ENCODE measurements at regions not wholly inside any gene's neighbourhood (a gene's known extent, or its start where the extent isn't known, plus 50 kb on each side); places are given as distances from the start of the nearest gene placed in this dataset.

DNA sequence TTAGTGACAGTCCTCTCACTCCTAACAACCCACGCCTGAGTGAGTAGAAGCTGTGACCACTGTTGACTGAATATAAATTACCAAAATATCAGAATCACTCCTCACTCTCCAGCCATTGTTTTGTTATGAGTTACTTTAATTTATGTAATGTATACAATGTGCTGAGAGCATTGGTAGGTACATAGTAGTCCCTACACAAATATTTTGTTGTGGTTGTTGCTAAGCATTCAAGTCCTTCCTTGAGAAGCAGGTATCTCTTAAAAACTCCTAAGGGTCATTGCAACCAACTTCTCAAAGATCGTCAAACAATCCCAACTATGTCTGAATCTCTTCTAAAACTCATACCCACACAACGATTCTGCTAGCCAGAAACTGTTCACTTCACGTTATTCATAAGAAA, 476.8 kb upstream of the TNP1 start:
- DNase-seq (ENCODE audit: low spot score) = no peak

DNA sequence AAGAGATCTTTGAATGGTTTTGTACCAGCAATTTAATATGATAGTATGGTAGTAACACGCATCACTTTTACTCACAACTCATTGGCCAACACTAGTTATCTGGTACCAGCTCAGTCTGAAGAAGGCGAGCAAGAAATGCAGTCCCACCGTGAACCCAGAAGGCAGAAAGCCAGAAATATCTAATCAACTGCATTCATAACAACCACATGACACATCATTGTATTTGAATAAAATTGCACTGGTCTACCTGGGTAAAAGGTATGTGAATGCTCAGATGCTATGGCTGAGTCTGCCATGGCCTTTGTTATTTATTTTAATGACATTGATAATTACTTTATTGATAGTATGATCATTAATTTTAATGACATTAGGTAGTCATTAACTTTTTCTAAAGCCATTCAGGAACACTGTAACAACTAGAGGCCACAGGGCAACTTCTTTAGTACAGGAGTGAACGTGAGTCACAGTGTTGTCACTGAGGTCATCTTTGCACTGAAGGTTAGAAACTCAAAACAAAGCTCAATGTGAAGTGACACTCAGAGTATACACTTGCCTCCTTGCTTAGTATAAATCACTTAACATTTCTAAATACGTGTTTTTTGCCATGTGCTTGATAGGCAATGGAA, 475.6 kb upstream of the TNP1 start:
- DNase-seq (ENCODE audit: low spot score) = no peak

DNA sequence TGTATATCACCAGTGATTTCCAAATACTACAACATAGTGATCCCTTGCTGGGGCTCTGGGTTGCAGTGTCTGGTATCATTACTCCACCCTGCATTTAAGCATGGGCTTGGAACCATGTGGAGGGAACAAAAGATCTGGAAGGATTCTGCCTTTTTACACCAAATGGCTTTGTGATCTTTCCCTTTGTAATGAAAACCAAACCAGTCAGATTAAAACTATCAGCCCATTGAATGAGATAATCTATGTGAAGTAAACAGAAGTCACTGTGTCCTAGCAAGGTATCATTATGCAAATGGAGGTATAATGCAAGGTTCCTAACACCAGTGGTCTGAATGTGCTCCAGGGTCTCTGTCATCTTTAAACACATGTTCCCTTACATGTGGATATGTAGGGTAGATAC, 474.7 kb upstream of the TNP1 start:
- no peak for DNase-seq (ENCODE audit: low spot score)

DNA sequence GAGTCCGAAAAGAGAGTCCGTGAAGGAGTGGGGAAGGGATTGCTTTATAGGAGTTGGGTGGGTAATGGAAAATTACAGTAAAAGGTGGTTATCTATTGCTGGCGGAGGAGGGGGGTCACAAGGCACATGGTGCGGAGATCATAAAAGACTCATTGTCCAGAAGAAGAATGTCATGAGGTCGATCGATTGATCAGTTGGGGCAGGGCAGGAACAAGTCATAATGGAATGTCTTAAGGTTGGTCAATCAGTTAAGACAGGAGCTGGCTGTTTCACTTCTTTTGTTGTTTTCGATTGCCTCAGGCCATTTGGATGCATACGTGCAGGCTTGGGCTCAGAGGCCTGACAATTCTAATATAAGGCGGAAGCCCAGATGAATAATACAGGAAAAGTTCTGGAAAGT, 473.0 kb upstream of the TNP1 start:
- no peak for DNase-seq (ENCODE audit: low spot score)

DNA sequence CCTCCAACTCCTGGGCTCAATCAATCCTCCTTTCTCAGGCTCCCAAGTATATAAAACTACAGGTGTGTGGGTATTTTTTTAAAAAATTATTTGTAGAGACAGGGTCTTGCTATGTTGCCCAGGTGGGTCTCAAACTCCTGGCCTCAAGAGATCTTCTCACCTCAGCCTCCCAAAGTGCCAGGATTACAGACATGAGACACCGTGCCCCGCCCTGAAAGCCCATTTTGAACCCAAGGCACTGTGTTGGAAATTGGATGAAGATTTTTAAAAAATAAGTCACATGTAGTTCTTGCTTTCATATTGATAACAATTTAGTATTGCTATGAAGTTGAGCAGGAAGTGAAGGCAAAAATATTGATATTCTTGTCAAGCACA, 472.5 kb upstream of the TNP1 start:
- no peak for DNase-seq (ENCODE audit: low spot score)

DNA sequence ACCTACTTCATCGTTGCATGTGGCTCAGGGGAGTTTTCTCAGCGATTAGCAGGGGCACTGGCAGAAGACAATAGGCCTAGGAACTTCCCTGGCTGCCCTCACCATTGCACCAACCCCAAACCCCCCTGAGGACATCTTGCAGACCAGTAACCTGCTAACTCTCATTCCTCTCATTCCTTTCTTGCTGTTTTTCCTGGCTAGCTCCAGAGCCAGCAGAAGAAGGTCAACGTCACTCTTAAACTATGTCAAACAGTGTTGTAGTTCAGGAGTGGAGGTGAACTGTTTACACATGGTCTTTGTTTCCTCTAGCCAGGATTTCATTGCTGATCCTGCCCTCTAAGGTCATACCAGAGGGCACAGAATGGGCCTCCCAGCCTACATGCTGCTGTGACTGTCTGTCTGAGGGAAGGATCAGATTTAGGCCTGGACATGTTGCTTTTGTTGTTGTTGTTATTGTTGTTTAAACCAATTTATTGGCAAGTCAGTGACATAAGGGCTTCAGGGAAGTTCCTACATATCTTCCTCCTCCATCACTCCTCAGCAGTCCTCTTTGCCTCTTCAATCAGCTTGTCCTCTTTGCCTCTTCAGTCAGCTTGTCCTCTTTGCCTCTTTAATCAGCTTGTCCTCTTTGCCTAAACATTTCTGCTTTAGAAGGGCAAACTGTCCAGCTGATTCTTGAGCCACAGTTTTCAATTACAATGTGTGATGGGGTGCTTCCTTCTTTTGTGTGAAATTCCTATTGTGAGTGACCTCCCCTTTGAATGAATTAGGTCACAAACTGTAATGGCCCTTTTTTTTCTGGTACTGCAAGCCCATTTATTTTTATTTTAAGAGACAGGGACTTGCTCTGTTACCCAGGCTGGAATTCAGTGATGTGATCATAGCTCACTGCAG, 471.9 kb upstream of the TNP1 start:
- DNase-seq (ENCODE audit: low spot score) = no peak

DNA sequence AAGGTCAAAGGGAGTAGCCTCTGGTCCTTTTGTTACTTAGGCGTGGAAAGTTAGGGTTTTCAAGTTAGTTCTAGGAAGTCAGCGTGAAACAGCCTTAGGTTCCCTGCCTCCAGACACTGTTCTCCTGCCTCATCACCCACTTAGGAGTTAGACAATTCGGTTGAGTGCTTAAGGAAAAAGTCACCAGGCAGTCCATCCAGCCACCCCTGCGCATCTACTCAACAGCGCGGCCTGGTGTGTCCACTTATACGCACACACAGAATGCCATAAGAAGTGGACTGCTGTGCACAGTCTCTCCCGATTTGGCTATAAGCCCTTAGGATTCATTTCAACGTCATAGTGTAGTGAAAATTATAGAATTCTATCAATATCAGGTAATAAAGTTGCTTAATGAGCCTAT, 470.8 kb upstream of the TNP1 start:
- no peak for DNase-seq (ENCODE audit: low spot score)

DNA sequence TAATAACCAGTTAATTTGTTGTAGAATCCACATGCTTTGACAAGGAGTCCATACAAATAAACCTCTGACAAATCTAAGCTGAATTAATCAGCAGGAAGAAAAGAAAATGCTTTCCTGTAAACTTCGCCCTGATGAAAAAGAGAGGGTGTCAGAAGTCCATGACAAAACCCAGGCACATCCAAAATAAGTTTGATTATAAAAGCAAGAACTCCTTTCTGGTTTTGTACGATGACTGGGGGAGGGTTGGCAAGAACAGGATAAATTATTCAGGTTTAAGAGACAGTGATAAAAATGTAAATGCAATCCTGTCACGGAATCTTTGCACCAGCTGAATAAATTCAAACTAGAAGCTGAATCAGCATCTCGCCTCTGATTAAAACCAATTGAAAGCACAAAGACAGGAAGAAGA, 469.2 kb upstream of the TNP1 start:
- no peak for DNase-seq (ENCODE audit: low spot score)

DNA sequence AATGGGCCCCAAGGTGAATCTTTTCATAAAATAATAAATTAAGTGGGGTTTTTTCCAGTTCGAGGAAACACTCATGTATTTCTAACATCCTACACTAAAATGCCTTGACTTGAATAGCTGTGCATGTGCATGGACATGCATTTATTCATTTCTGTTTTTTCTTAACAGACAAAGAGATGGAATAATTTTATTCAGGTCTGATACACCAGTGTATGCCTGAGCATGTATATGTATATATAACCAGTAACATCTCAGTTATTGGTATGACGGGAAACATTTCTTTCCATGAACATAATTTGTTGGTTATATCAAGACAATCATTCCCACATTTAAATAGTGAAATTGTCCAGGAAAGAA, 468.7 kb upstream of the TNP1 start:
- no peak for DNase-seq (ENCODE audit: low spot score)

DNA sequence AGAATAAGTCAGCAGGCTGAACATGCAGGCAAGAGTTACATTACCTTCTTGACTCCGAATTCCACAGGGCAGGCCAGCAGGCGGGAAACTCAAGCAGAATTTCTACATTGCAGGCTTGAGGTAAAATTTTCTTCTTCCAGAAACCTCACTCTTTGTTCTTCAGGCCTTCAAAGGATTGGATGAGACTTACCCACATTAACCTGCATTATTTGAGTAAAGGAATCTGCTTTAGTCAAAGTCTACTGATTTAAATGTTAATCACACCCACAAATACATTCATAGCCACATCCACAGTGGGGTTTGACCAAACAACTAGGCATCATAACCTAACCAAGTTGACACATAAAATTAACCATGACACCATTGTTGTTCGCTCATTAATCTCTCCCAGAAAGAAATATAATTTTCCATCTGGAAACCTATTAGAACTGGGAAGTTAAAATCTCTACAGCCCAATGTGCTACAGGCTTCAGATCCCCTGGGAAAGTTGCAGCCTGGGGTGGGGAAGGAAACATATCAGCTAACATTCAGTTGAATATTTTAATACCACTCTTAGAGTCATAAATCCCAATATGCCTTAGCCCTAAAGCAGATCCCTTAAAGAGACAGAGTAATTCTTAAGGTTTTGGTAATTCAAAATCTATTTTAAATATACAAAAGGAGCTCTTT, 468.2 kb upstream of the TNP1 start:
- no peak for DNase-seq (ENCODE audit: low spot score)

DNA sequence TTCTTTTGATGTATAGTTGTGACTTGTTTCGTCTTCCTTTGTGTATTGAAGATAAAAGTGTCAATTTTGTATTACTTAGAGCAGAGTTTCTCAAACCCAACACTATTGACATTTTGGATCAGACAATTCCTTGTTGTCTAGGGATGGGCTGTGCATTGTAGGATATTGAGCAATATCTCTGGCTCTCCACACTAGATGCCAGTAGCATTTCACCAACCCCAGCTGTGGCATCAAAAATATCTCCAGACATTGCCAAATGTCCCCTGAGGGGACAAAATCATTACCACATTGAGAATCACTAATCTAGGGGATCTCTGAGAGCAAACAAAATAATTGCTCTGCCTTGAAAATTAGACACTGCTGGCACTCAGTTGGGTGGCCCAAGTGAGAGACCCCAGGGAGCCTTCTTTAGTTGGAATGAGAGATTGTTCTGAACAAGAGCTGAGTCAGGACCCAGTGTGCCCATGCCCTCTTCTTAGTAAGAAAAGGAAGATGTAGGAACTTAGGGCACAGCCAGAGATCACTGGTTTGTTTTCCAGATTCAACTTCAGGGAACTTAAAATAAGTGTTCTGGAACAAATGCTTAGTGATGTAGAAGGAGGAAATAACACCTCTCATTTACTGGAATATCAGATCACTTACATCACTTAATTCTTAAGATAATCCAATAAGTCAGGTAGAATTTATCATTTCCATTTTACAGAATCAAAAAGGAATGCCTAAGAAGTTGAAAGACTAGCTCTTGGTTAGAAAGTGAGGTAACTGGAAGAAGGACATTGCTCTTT, 466.6 kb upstream of the TNP1 start:
- no peak for DNase-seq (ENCODE audit: low spot score)

DNA sequence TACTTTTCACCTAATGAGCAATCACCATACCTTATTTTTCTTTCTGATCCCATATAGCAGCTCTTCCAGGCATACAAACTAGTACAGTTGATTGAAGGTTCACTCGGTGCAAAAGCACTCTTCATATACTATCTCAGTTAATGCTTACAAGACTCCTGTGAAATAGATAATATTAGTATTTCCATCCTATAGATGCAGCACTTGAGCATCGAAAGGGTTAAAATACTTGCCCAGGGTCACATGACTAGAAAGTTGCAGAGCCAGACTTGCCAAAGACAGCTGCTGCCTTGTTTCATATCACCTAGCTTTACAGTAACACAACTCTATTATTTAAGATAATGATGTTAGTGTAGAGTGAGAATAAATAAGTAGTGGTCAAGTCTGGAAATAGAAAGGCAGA, 466.0 kb upstream of the TNP1 start:
- DNase-seq (ENCODE audit: low spot score) = no peak

DNA sequence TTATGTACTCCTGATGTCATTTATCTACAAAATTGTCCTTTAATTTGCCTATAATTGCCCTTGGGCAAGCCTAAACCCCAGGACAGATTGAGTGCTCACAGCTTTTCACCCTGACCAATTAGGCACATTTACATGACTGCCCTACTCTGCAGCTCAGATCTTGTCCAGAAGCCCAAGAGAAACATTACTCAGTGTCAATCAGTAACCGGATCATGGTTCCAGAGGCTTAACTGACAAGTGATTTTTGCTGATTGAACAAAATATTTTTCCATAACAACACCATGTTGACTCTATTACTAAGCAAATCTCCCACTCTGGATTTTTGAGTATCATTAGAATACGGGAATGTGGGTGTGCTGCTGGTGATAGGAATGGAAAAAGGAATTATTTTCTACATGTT, 465.4 kb upstream of the TNP1 start:
- no peak for DNase-seq (ENCODE audit: low spot score)

DNA sequence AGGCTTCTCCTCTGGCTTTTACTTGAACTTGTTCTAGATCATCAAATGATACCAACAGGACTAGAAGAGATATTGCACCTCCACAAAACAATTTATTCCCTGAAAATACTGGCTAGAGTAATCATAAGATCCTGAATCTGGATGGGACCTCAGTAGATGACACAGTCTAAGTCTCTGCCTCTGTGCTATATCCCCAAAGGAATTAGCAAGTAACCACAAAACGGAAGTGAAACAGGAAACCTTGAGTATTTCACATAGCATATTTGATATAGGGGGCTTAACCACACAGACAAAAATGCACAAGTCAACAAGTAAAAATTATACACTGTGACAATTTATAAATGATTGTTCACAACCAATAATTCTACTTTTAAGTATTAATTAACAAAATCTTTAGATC, 456.9 kb upstream of the TNP1 start:
- DNase-seq (ENCODE audit: low spot score) = no peak

DNA sequence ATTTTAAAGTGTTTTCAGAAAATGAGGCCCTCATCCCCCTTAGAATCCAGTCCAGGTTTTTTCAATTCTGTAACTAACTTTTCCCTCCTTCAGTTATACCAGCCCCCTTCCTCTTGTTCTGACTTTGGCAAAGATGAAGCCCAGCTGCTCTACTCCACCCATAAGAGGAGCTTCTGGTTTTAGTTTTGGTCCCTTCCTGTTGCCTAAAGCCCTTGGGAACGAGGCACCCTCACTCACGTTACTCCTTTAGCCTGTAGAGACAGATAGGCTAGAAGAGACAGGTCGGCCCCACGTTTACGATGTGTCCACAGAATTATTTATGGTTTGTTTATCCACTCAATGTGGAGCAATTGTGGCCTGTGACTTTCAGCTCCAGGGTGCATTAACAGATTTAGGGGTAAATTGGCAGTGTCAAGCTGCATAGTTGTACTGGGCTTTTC, 454.2 kb upstream of the TNP1 start:
- no peak for DNase-seq (ENCODE audit: low spot score)

DNA sequence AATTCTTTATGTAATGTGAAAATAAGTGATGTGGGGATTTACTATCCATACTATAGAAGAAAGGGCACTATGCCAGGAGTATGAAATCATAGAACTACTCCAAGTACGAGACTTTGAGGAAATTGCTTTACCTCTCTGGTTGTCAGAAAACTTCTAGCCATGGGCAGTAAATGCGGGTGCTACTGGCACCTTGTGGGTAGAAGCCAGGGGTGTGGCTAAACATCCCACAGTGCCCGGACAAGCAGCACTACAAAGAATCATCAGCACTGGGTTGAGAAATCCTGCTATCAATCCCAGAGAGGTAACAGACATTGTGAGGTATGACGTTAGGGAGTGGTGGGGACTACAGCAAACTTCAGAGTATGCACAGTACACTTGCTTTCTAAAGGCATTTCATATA, 453.5 kb upstream of the TNP1 start:
- no peak for DNase-seq (ENCODE audit: low spot score)

DNA sequence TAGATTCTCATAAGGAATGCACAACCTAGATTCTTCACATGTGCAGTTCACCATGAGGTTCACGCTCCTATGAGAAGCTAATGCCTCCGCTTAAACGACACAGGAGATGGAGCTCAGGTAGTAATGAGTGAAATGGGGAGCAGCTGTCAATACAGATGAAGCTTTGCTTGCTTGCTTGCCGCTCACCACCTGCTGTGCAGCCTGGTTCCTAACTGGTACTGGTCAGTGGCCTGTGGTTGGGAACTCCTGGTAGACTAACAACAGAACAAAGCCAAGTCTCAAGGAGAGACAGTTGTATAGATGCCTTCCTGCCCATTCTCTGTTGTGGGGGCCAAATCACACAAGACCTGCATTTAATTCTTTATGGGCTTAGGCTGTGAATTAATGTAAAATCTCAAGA, 449.2 kb upstream of the TNP1 start:
- DNase-seq (ENCODE audit: low spot score) = no peak

DNA sequence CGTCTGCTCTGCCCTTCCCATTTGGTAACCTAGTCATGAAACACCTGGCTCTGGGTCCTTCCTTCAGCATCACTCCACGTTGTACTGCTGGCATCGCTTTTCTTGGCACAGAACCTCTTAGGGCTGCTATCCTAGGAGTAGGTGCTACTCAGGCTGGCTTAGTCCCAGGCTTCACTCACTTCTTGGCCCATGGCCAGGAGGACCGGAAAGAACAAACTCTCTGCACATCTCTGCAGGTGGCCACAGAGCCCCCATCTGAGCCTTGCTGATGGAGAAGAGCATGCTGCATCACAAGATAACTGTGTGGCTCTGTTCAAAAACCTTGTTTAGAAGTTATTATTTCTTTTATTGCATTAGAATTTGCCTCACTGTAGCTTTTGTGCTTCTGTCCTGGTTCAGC, 447.2 kb upstream of the TNP1 start:
- no peak for DNase-seq (ENCODE audit: low spot score)

DNA sequence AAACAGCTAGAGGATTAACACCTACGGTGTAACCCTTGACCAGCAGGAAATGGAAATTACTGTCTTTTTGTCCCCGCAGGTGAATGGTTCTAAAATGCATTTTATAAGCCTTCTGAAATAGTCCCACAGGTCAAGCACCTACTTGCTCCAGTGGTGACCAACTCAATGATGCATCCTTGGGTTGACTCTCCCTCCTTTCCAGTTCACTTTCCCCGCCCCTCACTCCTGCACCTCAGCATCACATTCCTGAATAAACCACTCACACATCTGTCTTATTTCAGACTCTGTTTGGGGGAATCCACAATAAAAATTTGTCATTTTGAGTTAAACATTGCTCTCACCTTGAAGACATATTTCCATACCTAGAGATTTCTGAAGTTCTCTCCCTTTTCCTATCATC, 446.0 kb upstream of the TNP1 start:
- DNase-seq (ENCODE audit: low spot score) = no peak

DNA sequence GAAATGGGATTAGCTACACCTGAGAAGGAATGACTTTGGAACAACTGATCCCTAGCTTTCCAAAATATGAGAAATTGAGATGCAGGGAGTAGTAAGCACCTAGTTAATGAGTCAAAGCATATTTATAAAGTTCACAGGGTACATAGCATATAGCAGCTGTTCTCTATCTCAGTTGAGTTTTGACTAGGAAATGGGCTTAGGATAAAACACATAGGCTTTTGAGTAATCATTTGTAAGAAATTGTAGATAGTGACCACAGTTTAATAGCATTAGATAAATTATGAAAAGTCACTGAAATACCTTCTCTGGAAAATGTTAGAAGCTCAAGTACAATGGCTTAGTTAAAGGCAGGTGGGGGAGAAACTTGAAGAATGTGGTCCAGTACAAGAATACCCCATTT, 444.7 kb upstream of the TNP1 start:
- DNase-seq (ENCODE audit: low spot score) = no peak

DNA sequence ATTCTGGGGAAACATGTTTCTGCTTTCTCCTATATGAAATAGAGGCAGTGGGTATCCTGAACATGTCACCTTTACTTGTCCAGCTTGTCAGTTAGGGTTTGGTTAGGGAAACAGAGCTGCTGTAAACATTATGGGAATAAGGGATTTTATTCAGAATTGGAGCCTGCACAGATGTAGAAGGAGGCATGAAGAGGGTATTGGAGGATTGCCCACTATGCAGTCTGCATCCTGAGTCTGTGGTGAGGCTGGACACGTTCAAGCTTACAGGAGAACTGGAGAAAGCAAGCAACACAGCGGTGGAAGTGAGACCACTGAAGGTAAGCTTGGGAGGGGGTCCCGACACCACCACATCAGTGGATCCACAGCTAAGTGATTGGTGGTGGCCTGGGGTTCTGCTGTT, 443.0 kb upstream of the TNP1 start:
- DNase-seq (ENCODE audit: low spot score) = no peak

DNA sequence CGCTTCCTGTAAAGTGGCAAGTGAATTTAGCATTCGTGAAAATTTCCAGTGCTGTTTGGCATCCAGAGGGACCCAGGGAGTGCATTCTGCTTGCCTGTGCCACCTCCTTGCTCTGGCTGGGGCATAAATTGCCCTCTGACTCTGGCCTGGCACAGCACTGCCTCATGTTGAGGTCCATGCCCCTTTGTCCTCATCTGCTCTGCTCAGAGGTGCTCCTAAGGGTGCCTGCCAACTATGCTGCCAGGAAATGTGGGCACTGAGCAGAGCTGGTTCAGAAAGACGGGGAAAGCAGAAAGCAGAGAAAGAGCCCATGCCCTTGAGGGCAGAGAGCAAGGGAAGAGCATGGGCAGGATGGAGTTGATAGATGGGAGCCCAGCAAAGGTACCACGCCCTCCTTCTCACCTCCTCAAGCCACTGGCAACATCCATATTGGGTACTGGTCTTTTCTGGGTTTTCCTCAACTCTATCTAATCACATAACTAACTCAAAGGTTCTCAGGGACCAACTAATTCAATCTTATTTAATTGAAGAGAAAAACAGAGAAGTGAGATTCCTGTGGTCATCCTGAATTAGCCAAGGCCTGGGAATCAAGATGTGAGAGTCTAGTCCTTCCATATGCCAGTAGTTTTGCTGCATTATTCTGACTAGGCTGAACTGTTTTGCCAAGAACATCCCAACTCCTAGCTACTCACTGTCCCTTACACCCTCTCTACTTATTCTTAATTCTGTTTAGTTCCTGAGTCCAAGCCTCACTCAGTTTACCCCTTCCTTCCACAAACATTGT, 441.5 kb upstream of the TNP1 start:
- DNase-seq (ENCODE audit: low spot score) = no peak

Data from hematopoietic multipotent progenitor cell treated with erythropoietin and hydrocortisone succinate and interleukin-3 and kit ligand, for 17 days (in vitro differentiated cells).